Hepatocyte (in vitro differentiated cells): ENCODE measurements at regions not wholly inside any gene's neighbourhood (a gene's known extent, or its start where the extent isn't known, plus 50 kb on each side); places are given as distances from the start of the nearest gene placed in this dataset.

Experiments used
- EZH2 ChIP-seq: fragments of 200-600 bp; sonication (generic); IDR thresholded peaks from 2 replicates; pipeline ENCODE4 v1.6.1; 2016; ENCODE audit warnings: antibody characterized with exemption, mild to moderate bottlenecking, borderline replicate concordance
- TF ChIP-seq, protein P1 (sequence below): fragments of 200-600 bp; sonication (generic); IDR thresholded peaks from 2 replicates; pipeline ENCODE4 v1.5.1; 2016; ENCODE audit warnings: antibody characterized with exemption, mild to moderate bottlenecking; ENCODE audit not compliant: poor library complexity

DNA sequence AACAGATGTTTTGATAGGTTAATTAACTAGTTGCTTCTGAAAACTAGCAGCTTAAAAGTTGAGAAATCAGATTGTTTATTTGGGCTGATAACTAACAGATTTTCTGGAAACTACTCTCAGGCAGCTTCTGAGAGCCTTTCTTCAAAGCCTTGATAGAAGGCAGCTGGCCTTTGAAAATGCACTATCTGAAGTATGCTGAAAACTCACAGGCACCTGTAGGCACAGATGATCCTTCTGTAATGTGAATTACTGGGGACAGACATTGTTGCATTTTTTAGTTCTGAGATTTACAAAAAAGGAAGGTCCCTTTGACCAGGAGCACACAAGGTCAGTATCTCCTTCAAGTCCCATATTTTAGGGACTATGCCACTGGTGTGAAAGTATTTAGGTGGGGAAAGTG lies 460.8 kb upstream of the CNTN5 start:
- TF ChIP-seq EZH2, result no peak
- TF ChIP-seq, protein P1, sequence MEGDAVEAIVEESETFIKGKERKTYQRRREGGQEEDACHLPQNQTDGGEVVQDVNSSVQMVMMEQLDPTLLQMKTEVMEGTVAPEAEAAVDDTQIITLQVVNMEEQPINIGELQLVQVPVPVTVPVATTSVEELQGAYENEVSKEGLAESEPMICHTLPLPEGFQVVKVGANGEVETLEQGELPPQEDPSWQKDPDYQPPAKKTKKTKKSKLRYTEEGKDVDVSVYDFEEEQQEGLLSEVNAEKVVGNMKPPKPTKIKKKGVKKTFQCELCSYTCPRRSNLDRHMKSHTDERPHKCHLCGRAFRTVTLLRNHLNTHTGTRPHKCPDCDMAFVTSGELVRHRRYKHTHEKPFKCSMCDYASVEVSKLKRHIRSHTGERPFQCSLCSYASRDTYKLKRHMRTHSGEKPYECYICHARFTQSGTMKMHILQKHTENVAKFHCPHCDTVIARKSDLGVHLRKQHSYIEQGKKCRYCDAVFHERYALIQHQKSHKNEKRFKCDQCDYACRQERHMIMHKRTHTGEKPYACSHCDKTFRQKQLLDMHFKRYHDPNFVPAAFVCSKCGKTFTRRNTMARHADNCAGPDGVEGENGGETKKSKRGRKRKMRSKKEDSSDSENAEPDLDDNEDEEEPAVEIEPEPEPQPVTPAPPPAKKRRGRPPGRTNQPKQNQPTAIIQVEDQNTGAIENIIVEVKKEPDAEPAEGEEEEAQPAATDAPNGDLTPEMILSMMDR, result no peak
